A673 (cell line): ENCODE measurements at regions not wholly inside any gene's neighbourhood (a gene's known extent, or its start where the extent isn't known, plus 50 kb on each side); places are given as distances from the start of the nearest gene placed in this dataset.

ENCODE experiments used
- BruUV-seq: library from RNA; stranded (reverse); fragments of 400-500 nt; replicated peaks from 2 replicates; lab custom pipeline; 2021; lab: Mats Ljungman, UMichigan
- CTCF ChIA-PET: fragments of 300-600 bp; sonication (Branson Sonifier 250); formaldehyde crosslinking; loops from one replicate; lab custom pipeline; 2022; ENCODE audit warnings: antibody characterized with exemption; lab: Charles Lee
- POLR2A ChIA-PET: fragments of 300-600 bp; sonication (Branson Sonifier 250); formaldehyde crosslinking; loops from one replicate; lab custom pipeline; 2022; ENCODE audit warnings: antibody characterized with exemption; ENCODE audit not compliant: low non-redundant PET; lab: Charles Lee
- DNase-seq: peaks from one replicate; pipeline ENCODE4 v3.0.0-alpha.2; 2015; ENCODE audit warnings: low spot score
- H3K27ac ChIP-seq: fragments of 200-600 bp; sonication (generic); 2 replicates; pipeline ENCODE4 v1.5.1; 2016; ENCODE audit warnings: mixed run types, low read depth, mild to moderate bottlenecking, mixed read lengths, antibody characterized with exemption, low read length; ENCODE audit not compliant: poor library complexity, severe bottlenecking
- H3K27me3 ChIP-seq: fragments of 200-600 bp; sonication (generic); replicated peaks from 2 replicates; pipeline ENCODE4 v1.6.1; 2017; ENCODE audit warnings: mixed run types, low read depth, mild to moderate bottlenecking, mixed read lengths, antibody characterized with exemption, low read length; ENCODE audit not compliant: insufficient read depth, poor library complexity
- H3K36me3 ChIP-seq: fragments of 200-600 bp; sonication (generic); 2 replicates; pipeline ENCODE4 v1.6.1; 2016; ENCODE audit warnings: mixed run types, mild to moderate bottlenecking, mixed read lengths, antibody characterized with exemption, low read length; ENCODE audit not compliant: insufficient read depth, poor library complexity, severe bottlenecking
- H3K4me1 ChIP-seq: fragments of 200-600 bp; sonication (generic); 2 replicates; pipeline ENCODE4 v1.6.1; 2017; ENCODE audit warnings: mixed run types, mild to moderate bottlenecking, mixed read lengths, antibody characterized with exemption, low read length; ENCODE audit not compliant: insufficient read depth, poor library complexity, severe bottlenecking
- H3K4me3 ChIP-seq: fragments of 200-600 bp; sonication (generic); 2 replicates; pipeline ENCODE4 v1.5.1; 2016; ENCODE audit warnings: low read depth, mixed run types, mild to moderate bottlenecking, mixed read lengths, low read length; ENCODE audit not compliant: poor library complexity, severe bottlenecking
- H3K9me3 ChIP-seq: fragments of 200-600 bp; sonication (generic); 2 replicates; pipeline ENCODE4 v1.6.1; 2016; ENCODE audit warnings: mixed run types, low read depth, mild to moderate bottlenecking, mixed read lengths, antibody characterized with exemption, low read length; ENCODE audit not compliant: poor library complexity, severe bottlenecking
- EZH2 ChIP-seq: fragments of 200-600 bp; sonication (generic); IDR thresholded peaks from 2 replicates; pipeline ENCODE4 v1.6.1; 2017; ENCODE audit warnings: borderline replicate concordance, low read depth, mild to moderate bottlenecking, mixed read lengths, antibody characterized with exemption, low read length; ENCODE audit not compliant: poor library complexity, severe bottlenecking
- intact Hi-C: fragments of 100-400 bp; cut with micrococcal nuclease; formaldehyde crosslinking; loops from one replicate; pipeline ENCODE4 v1.10.0; 2022; ENCODE audit not compliant: unreplicated experiment
- TF ChIP-seq, protein P1 (sequence below): fragments of 300-800, 200-600 bp; sonication (generic); conservative IDR thresholded peaks from 2 replicates; pipeline ENCODE4 v1.5.1; 2017; ENCODE audit warnings: low read depth, mild to moderate bottlenecking, antibody characterized with exemption, low read length, moderate library complexity, mixed read lengths

DNA sequence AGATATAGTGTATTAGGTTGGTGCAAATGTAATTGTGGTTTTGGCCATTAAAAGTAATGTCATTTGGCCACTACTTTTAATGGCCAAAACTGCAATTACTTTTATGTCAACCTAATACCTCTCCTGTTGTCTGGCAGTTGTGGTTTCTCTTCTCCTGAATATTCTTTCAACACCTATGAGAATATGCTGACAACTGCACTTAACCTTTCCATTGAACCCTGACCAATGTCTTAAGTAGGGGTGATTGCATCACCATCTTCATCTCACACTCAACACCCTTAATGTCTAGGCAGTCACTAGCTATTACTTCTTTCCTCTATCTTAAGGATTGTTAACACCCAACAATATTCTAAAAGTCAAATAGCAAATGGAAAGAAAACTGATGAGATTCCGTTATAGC is 200.5 kb upstream of the HSF2 start:
- no peaks in the 10 kb centered on the region for H3K4me1 ChIP-seq
- intact Hi-C loops, result no loop called here
- CTCF ChIA-PET, result no interaction called here

DNA sequence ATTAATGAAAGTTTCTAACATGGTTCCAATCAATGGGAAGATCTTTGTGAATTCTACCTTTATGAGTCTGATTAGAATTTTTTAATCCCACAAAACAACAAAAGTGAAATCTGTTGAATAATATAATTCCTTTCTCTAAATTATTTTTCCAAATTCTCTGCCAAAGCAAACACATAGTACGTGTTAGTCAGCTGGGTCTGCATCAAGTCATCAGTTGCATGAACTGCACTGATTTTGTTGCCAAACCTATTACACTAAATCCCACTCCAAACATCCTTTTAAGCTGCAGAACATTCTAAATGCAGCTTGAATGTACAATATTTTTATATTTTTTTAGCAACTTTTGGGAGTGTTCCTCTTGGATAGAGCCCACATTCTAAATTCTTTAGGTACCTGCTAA is 199.0 kb upstream of the HSF2 start:
- no peak for DNase-seq
- ChIA-PET CTCF (no interaction called here), POLR2A (no interaction called here)
- TF ChIP-seq EZH2, result no peak
- TF ChIP-seq, protein P1, sequence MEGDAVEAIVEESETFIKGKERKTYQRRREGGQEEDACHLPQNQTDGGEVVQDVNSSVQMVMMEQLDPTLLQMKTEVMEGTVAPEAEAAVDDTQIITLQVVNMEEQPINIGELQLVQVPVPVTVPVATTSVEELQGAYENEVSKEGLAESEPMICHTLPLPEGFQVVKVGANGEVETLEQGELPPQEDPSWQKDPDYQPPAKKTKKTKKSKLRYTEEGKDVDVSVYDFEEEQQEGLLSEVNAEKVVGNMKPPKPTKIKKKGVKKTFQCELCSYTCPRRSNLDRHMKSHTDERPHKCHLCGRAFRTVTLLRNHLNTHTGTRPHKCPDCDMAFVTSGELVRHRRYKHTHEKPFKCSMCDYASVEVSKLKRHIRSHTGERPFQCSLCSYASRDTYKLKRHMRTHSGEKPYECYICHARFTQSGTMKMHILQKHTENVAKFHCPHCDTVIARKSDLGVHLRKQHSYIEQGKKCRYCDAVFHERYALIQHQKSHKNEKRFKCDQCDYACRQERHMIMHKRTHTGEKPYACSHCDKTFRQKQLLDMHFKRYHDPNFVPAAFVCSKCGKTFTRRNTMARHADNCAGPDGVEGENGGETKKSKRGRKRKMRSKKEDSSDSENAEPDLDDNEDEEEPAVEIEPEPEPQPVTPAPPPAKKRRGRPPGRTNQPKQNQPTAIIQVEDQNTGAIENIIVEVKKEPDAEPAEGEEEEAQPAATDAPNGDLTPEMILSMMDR, result no peak
- Histone ChIP-seq H3K27ac (no peak overlapping the region), H3K9me3 (no peaks in the 10 kb centered on the region), H3K4me3 (no peak overlapping the region), H3K4me1 (no peaks in the 10 kb centered on the region), H3K36me3 (no peaks in the 10 kb centered on the region), H3K27me3 (no peaks in the 10 kb centered on the region)
- intact Hi-C loops, result no loop called here
- BruUV-seq, result no TSS peak

More for the DNA sequence above, 200.5 kb upstream of the HSF2 start:
- Histone ChIP-seq H3K36me3 (no peaks in the 10 kb centered on the region), H3K27ac (no peak overlapping the region), H3K27me3 (no peaks in the 10 kb centered on the region), H3K9me3 (no peaks in the 10 kb centered on the region), H3K4me3 (no peak overlapping the region)
- POLR2A ChIA-PET, result no interaction called here
- TF ChIP-seq EZH2, result no peak
- TF ChIP-seq, protein P1, result no peak
- no TSS peak for BruUV-seq
- DNase-seq, result no peak

DNA sequence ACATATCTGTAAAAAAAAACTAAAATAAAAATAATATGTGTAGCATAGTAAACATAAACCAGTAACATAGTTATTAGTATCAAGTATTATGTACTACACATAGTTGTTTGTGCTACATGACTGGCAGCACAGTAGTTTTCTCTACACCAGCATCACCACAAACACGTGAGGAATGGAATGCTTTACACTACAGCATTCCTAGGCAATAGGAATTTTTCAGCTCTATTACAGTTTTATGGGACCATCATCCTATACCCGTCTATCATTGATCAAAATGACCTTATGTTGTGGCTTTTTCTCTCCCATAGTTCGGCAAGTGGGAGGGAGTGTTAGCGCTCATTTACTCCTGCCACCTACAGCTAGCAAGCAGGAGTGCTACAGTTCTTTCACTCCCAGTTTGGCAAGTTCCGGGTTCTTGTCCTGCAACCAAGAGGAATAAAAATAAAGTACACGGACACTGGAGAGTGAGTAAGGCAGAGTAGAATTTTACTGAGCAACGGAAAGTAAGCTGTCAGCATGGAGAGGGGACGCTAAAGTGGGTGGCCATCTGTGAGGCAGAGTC is 196.8 kb upstream of the HSF2 start:
- H3K36me3 ChIP-seq, result no peaks in the 10 kb centered on the region
- no peak for DNase-seq
- no peak overlapping the region for H3K27ac ChIP-seq
- POLR2A ChIA-PET, result no interaction called here
- no peaks in the 10 kb centered on the region for H3K27me3 ChIP-seq
- CTCF ChIA-PET, result no interaction called here
- intact Hi-C loops, result no loop called here
- H3K4me3 ChIP-seq, result no peak overlapping the region
- H3K4me1 ChIP-seq, result no peaks in the 10 kb centered on the region
- TF ChIP-seq, protein P1, result 0 out of 2 replicates have a peak, but pooled peaks have one; percentile 9
- TF ChIP-seq EZH2, result no peak
- BruUV-seq, result no TSS peak
- no peaks in the 10 kb centered on the region for H3K9me3 ChIP-seq
